ENCODE measurements at regions not wholly inside any gene's neighbourhood (a gene's known extent, or its start where the extent isn't known, plus 50 kb on each side); places are given as distances from the start of the nearest gene placed in this dataset.

DNA sequence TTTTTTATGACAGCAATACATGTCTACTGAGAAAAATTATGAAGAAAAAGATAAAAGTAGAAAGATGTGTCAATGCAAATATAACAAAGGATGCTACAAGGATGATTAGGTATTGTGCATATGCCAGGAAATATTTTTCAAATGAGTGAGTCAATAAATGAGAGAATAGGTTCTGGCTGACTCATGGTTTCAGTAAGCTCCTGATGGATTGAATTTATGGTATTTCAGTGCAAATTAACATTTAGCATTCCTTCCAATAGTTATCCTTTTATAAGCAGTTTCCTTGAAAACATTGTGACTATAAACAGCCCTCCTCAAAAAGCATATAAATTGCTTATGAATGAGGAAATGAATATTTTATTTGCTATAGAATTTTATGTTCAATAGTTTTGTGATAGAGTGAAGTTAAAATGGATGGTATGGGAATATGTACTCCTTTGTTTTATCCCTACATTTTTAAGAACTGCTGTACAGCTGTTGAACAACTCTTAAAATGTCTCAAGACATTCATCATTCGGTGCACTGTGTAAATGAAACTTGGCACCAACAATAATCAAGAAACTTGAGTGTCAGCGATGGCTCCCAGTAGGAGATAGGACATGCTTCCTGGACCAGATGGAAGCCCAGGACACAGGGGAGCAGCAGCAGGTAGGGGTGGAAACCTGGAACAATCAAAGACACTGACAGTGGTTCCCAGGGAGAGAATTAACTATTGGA, 144.7 kb downstream of the PMAIP1 start:
- no peak for TF ChIP-seq CTCF (IDR thresholded peaks at IDR 0.05)
- no peak for TF ChIP-seq POLR2A (IDR thresholded peaks at IDR 0.05)

All from testis (tissue), 2 donors.